Glutamatergic neuron (in vitro differentiated cells): ENCODE measurements at regions not wholly inside any gene's neighbourhood (a gene's known extent, or its start where the extent isn't known, plus 50 kb on each side); places are given as distances from the start of the nearest gene placed in this dataset.

Source experiments
- DNase-seq: peaks from one replicate; pipeline ENCODE4 v3.0.0; 2022
- H3K27ac Mint-ChIP-seq: one replicate; pipeline ENCODE4 v1.8.0; 2020; ENCODE audit warnings: mild to moderate bottlenecking, mixed read lengths, inconsistent platforms; ENCODE audit not compliant: unreplicated experiment
- H3K27me3 Mint-ChIP-seq: one replicate; pipeline ENCODE4 v1.8.0; 2020; ENCODE audit warnings: mild to moderate bottlenecking, moderate library complexity, mixed read lengths, inconsistent platforms; ENCODE audit not compliant: unreplicated experiment
- H3K36me3 Mint-ChIP-seq: one replicate; pipeline ENCODE4 v1.8.0; 2020; ENCODE audit warnings: mild to moderate bottlenecking, mixed read lengths, inconsistent platforms; ENCODE audit not compliant: unreplicated experiment
- H3K4me1 Mint-ChIP-seq: one replicate; pipeline ENCODE4 v1.8.0; 2020; ENCODE audit warnings: mild to moderate bottlenecking, low read depth, mixed read lengths, inconsistent platforms; ENCODE audit not compliant: unreplicated experiment
- H3K4me3 Mint-ChIP-seq: one replicate; pipeline ENCODE4 v1.8.0; 2020; ENCODE audit warnings: mild to moderate bottlenecking, mixed read lengths, inconsistent platforms; ENCODE audit not compliant: unreplicated experiment
- H3K9me3 Mint-ChIP-seq: one replicate; pipeline ENCODE4 v1.8.0; 2020; ENCODE audit warnings: mild to moderate bottlenecking, moderate library complexity, mixed read lengths, inconsistent platforms; ENCODE audit not compliant: unreplicated experiment
- TF ChIP-seq, protein P1 (sequence below): fragments of 200-600 bp; sonication (generic); IDR thresholded peaks from one replicate; pipeline ENCODE4 v1.5.0; 2021; ENCODE audit not compliant: partially characterized antibody, unreplicated experiment

DNA sequence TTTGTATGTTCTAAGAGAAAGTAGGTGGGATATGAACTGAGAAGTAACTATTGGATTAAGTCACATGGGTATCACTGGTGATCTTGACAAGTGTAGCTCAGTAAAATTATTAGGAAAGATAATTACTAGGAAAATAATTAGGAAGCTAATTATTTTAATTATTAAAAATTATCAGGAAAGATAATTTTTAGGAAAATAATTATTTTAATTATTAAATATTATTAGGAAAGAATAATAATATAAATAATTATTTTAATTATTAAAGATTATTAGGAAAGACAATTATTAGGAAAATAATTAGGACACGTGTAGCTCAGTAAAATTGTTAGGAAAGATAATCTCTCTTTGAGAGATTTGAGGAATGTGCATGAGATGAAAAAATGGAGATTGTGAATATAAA, 623.4 kb upstream of the PIK3C3 start:
- Mint-ChIP-seq H3K9me3 (no peaks in the 10 kb centered on the region), H3K36me3 (peaks cover 6% of the 10 kb centered on the region), H3K27ac (no peak overlapping the region), H3K4me3 (no peak overlapping the region), H3K4me1 (no peaks in the 10 kb centered on the region), H3K27me3 (no peaks in the 10 kb centered on the region)
- no peak for DNase-seq
- TF ChIP-seq, protein P1, sequence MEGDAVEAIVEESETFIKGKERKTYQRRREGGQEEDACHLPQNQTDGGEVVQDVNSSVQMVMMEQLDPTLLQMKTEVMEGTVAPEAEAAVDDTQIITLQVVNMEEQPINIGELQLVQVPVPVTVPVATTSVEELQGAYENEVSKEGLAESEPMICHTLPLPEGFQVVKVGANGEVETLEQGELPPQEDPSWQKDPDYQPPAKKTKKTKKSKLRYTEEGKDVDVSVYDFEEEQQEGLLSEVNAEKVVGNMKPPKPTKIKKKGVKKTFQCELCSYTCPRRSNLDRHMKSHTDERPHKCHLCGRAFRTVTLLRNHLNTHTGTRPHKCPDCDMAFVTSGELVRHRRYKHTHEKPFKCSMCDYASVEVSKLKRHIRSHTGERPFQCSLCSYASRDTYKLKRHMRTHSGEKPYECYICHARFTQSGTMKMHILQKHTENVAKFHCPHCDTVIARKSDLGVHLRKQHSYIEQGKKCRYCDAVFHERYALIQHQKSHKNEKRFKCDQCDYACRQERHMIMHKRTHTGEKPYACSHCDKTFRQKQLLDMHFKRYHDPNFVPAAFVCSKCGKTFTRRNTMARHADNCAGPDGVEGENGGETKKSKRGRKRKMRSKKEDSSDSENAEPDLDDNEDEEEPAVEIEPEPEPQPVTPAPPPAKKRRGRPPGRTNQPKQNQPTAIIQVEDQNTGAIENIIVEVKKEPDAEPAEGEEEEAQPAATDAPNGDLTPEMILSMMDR = no peak

DNA sequence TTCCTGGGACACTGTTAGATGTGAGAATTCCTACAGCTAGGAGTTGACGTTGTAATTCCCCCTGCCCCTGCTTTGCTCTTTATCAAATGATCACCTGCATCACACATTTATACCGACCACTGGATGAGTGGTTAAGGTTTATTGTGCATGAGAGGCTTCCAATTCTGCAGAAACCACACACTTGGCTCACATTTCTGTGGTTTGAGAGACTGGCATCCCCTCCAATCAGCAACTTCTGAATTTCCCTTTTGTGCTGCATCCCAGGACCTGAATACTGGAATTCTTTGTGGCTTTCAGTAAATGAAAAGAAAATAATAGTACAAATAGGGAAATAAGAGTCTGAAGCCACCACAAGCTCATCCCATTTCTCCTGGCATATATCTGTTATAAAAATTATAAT, 628.7 kb upstream of the PIK3C3 start:
- Mint-ChIP-seq H3K36me3 (peaks cover 6% of the 10 kb centered on the region), H3K9me3 (no peaks in the 10 kb centered on the region), H3K27ac (no peak overlapping the region), H3K4me3 (no peak overlapping the region), H3K27me3 (no peaks in the 10 kb centered on the region), H3K4me1 (no peaks in the 10 kb centered on the region)
- DNase-seq = no peak
- TF ChIP-seq, protein P1 = no peak

DNA sequence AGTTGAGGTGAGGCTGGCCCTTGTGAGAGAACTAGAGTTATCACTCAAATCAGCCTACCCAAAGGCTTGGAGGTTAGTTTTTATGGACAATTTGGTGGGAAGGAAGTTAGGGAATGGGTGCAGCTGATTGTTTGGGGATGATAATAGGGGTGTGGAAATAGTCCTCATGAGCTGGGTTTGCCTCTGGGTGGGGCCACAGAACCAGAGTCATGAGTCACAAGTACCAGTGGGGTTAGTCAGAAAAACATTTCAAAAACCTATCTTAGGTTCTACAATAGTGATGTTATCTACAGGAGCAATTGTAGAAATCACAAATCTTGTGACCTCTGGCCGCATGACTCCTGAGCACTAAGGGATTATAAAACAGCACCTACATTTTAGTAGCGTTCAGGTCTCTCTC, 630.1 kb upstream of the PIK3C3 start:
- Mint-ChIP-seq H3K4me3 (no peak overlapping the region), H3K9me3 (no peaks in the 10 kb centered on the region), H3K36me3 (peaks cover 6% of the 10 kb centered on the region), H3K27ac (no peak overlapping the region), H3K27me3 (no peaks in the 10 kb centered on the region), H3K4me1 (no peaks in the 10 kb centered on the region)
- DNase-seq = no peak
- TF ChIP-seq, protein P1 = no peak

DNA sequence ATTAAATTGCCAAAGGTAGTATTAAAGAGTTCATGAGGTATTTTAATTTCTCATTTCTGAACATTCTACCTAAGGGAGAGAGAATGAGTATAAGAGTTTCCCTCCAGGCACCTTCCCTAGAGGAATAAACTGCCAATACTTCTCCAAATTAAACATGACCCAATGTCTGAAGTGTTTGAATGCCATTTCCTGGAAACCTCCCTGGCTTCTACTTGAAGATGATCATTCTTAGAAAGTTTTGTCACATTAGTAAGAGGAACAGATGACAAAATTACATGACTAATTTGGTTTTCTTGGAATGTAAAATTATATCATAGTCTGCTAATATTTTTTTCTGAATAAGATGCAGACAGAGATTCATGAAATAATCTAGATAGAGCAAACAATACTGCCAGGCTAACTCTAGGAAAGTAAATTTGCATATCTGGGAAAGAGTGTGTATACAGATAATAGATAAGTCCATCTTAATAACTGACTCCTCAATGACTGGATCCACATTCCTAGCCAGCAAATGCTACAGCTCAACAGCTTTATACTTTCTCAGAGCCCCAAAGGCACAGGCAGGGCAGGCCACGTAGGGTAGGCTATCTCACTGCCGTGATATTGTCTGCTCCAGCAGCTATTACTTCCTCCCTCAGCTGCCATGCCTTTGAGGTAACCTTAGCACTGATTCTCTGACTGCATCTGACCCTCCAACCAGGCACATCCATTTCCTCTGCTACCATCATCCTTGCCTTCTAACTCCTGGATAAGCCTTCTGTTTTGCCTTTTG, 630.8 kb upstream of the PIK3C3 start:
- Mint-ChIP-seq H3K27me3 (no peaks in the 10 kb centered on the region), H3K27ac (no peak overlapping the region), H3K36me3 (peaks cover 6% of the 10 kb centered on the region), H3K4me3 (no peak overlapping the region), H3K4me1 (no peaks in the 10 kb centered on the region), H3K9me3 (no peaks in the 10 kb centered on the region)
- DNase-seq = no peak
- TF ChIP-seq, protein P1 = no peak

DNA sequence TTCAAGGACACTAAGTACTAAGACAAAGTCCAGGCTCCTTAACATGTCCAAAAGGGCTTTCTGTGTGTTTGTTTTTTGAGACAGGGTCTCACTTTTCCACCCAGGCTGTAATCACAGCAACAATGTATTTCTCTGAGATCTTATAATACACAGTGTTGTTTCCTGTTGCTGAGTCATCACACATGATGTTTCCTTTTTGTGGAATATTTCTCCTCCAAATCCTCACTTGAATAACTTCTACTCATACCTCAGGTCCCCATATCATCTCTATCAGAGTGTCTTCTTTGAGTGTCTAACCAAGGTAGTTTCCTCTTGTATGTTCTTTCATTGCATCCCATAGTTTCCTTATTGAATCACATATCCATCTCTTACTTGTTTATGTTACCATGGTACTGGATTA, 632.0 kb upstream of the PIK3C3 start:
- no peak for DNase-seq
- Mint-ChIP-seq H3K36me3 (peaks cover 6% of the 10 kb centered on the region), H3K27ac (no peak overlapping the region), H3K9me3 (no peaks in the 10 kb centered on the region), H3K4me3 (no peak overlapping the region), H3K4me1 (no peaks in the 10 kb centered on the region), H3K27me3 (no peaks in the 10 kb centered on the region)
- TF ChIP-seq, protein P1 = no peak
